PC-3 (cell line): ENCODE measurements at regions not wholly inside any gene's neighbourhood (a gene's known extent, or its start where the extent isn't known, plus 50 kb on each side); places are given as distances from the start of the nearest gene placed in this dataset.

Source experiments
- CTCF ChIP-seq: fragments of 300-600 bp; sonication (generic); conservative IDR thresholded peaks from 2 replicates; pipeline ENCODE4 v1.5.1; 2017; ENCODE audit warnings: antibody characterized with exemption, low read depth, mild to moderate bottlenecking, low read length
- EZH2 ChIP-seq: fragments of 300-600 bp; sonication (generic); IDR thresholded peaks from one replicate; pipeline ENCODE4 v1.6.1; 2017; ENCODE audit warnings: antibody characterized with exemption, mild to moderate bottlenecking, low read length; ENCODE audit not compliant: unreplicated experiment
- EZH2phosphoT487 ChIP-seq: fragments of 300-600 bp; sonication (generic); IDR thresholded peaks from 2 replicates; pipeline ENCODE4 v1.6.1; 2018; ENCODE audit warnings: mild to moderate bottlenecking, antibody characterized with exemption, low read length, borderline replicate concordance

- no peak for TF ChIP-seq CTCF
- no peak for TF ChIP-seq EZH2phosphoT487
- TF ChIP-seq EZH2 = no peak
These were observed 201.3 kb downstream of the HTR1A start for GRCh38 chr5:63760965-63761364.
